ENCODE measurements at regions not wholly inside any gene's neighbourhood (a gene's known extent, or its start where the extent isn't known, plus 50 kb on each side); places are given as distances from the start of the nearest gene placed in this dataset.

DNA sequence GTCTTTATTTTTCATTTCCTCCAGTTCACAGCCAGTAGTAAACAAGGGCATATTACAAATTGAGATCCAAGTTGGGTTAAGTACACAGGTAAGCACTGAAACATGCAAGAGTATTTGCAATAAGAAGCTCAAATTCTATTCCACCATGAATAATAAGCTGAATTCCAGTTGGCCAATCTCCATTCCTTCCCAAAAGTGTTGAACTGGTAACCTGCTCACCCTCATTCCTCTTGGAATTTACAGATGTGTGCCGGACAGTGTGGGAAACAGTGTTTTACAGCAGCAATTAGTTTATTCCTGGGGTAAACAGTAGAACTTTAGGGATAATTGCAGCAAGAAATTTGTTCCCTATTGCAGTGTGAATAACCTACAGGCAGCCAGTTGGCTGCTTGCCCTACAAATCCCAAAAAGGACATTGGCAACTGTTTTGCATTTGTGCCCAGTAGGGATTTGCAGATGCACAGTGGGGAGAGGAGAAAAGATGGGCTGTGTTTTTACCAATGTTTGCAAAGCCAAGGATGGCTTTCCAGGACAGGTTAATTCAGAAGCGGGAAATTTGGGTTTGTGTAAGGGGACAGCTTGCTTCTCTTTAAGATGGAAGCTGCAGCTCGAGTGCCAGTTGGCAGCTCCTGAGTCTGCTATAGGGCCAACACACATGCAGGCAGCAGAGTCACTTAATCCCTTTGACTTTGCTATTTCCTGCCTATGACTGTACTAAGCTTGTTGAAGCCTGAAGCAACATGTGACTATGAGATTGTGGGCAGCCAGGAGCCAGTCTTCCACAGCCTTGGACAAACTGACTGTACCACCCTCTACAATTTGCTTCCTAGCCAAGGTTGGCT lies 318.9 kb downstream of the MAP2K6 start:
- no peak for TF ChIP-seq POLR2AphosphoS5 (IDR thresholded peaks at IDR 0.05)
- TF ChIP-seq, protein P1, sequence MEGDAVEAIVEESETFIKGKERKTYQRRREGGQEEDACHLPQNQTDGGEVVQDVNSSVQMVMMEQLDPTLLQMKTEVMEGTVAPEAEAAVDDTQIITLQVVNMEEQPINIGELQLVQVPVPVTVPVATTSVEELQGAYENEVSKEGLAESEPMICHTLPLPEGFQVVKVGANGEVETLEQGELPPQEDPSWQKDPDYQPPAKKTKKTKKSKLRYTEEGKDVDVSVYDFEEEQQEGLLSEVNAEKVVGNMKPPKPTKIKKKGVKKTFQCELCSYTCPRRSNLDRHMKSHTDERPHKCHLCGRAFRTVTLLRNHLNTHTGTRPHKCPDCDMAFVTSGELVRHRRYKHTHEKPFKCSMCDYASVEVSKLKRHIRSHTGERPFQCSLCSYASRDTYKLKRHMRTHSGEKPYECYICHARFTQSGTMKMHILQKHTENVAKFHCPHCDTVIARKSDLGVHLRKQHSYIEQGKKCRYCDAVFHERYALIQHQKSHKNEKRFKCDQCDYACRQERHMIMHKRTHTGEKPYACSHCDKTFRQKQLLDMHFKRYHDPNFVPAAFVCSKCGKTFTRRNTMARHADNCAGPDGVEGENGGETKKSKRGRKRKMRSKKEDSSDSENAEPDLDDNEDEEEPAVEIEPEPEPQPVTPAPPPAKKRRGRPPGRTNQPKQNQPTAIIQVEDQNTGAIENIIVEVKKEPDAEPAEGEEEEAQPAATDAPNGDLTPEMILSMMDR (IDR thresholded peaks at IDR 0.05) = no peak
- no peak for TF ChIP-seq EP300 (IDR thresholded peaks at IDR 0.05)

Data from upper lobe of left lung (tissue), 4 donors.